ENCODE measurements at regions not wholly inside any gene's neighbourhood (a gene's known extent, or its start where the extent isn't known, plus 50 kb on each side); places are given as distances from the start of the nearest gene placed in this dataset.

DNA sequence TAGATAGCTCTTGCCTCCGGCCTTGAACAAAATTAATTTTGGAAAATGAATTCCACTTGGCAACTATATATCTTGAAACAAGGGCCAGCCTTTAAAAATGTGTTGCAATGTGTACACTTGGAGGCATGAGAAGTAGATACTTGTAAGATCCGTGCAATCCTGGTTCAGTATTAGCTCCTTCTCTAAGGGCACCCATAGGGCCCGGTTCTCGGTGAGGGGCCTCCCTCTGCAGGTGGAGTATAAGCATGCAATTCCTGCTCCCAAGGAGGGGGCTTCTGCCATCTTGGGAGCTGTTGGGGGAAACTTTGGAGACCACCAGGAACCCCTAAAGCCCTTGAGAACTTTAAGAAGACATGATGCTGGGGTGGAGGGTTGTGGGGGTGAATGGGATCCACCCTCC is 388.7 kb upstream of the RGMA start:
- TF ChIP-seq, protein P1, sequence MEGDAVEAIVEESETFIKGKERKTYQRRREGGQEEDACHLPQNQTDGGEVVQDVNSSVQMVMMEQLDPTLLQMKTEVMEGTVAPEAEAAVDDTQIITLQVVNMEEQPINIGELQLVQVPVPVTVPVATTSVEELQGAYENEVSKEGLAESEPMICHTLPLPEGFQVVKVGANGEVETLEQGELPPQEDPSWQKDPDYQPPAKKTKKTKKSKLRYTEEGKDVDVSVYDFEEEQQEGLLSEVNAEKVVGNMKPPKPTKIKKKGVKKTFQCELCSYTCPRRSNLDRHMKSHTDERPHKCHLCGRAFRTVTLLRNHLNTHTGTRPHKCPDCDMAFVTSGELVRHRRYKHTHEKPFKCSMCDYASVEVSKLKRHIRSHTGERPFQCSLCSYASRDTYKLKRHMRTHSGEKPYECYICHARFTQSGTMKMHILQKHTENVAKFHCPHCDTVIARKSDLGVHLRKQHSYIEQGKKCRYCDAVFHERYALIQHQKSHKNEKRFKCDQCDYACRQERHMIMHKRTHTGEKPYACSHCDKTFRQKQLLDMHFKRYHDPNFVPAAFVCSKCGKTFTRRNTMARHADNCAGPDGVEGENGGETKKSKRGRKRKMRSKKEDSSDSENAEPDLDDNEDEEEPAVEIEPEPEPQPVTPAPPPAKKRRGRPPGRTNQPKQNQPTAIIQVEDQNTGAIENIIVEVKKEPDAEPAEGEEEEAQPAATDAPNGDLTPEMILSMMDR (IDR thresholded peaks at IDR 0.05; ENCODE audit: low read depth, low read length), result no peak
- no peak overlapping the region for H3K4me3 ChIP-seq (replicated peaks in 1 of 2; ENCODE audit: low read depth in 2 of 2, low read length in 2 of 2)
- DNase-seq (ENCODE audit: low read depth in 2 of 2), result no peak

DNA sequence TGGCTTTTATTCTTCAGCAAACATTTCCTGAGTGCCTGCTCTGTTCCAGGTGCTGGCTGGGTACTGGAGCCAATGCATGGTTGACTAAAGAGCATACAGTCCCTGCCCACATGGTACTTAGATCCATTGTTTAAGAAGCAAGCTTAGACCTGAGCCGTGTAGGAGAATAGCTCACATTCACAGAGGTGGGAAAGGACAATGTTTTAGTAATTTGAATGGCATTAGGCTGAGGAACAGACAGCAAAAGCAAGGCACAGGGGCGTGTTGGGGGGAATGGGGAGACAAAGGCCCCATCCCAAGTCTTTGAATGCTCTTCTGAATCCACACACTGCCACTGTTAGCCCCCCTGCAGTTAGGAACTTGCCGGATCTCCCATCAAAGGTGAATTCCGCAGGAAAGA is 388.2 kb upstream of the RGMA start:
- TF ChIP-seq, protein P1 (IDR thresholded peaks at IDR 0.05; ENCODE audit: low read depth, low read length), result no peak
- no peak overlapping the region for H3K4me3 ChIP-seq (replicated peaks in 1 of 2; ENCODE audit: low read depth in 2 of 2, low read length in 2 of 2)

DNA sequence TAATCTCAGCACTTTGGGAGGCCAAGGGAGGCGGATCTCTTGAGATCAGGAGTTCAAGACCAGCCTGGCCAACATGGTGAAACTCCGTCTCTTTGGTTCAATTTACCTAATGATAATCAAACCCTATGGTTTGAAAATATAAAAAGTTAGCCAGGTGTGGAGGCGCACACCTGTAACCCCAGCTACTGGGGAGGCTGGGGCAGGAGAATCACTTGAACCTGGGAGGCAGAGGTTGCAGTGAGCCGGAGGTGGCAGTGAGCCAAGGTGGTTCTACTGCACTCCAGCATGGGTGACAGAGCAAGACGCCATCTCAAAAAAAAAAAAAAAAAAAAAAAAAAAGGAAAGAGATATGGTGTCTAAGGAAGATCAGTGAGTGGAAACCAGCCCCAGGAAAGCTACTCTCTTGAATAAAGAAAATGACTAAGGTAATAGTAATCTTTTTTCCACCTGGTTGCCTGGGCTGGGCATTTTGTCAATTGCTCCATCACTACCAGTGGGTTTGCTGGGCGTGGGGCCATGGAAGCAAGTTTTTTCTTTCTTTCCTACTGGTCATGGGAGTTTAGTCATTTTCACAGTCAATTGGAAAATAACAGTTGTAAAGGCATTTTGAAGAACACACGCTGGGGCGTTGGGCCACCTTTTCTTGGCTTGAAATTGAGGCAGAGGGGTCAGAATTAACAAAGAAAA is 387.6 kb upstream of the RGMA start:
- no peak overlapping the region for H3K4me3 ChIP-seq (replicated peaks in 1 of 2; ENCODE audit: low read depth in 2 of 2, low read length in 2 of 2)
- TF ChIP-seq, protein P1 (IDR thresholded peaks at IDR 0.05; ENCODE audit: low read depth, low read length), result no peak

More for the DNA sequence above, 388.2 kb upstream of the RGMA start:
- no peak for DNase-seq (ENCODE audit: low read depth in 2 of 2)

DNA sequence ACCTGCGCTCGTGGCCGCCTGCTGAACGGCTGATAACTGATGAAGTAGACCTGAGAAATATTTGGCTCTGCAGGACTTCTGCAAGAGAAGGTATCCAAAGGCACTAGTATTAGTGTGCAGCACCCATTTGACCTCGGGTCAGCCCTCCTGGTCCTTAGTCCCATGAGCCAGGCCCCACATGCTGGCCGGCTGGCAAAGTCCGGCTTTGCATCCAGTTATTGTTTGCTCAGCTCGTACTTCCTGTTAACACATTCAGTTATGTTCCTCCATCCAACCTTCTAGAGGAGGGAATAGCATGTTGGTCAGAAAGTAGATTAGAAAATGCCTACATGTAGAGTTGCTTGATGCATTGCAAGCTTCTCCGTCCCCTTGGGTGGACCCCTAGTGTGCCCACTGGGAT is 385.7 kb upstream of the RGMA start:
- DNase-seq (ENCODE audit: low read depth in 2 of 2), result no peak
- no peak overlapping the region for H3K4me3 ChIP-seq (replicated peaks in 1 of 2; ENCODE audit: low read depth in 2 of 2, low read length in 2 of 2)
- TF ChIP-seq, protein P1 (IDR thresholded peaks at IDR 0.05; ENCODE audit: low read depth, low read length), result no peak

More for the DNA sequence above, 387.6 kb upstream of the RGMA start:
- DNase-seq (ENCODE audit: low read depth in 2 of 2), result no peak

DNA sequence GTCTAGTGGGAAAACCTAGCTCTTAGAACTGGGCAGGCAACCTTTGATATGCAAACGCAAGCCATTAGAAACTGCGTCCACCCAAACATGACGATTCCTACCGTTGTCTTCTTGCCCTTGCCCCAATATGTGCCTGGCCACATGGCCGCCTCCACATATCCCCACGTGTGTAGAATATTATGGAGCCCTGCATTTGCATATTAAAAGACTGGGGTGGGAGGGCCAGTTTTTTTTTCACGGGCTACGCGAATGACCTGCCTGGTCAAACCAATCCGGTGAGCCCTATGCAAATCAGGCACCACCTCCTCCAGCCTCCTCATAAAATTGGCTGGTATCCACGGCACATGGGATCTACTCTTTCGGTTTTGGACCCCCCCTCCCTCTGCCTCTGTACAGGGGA is 381.0 kb upstream of the RGMA start:
- DNase-seq (ENCODE audit: low read depth in 2 of 2), result no peak
- TF ChIP-seq, protein P1 (IDR thresholded peaks at IDR 0.05; ENCODE audit: low read depth, low read length), result no peak
- H3K4me3 ChIP-seq (replicated peaks in 1 of 2; ENCODE audit: low read depth in 2 of 2, low read length in 2 of 2), result no peak overlapping the region

DNA sequence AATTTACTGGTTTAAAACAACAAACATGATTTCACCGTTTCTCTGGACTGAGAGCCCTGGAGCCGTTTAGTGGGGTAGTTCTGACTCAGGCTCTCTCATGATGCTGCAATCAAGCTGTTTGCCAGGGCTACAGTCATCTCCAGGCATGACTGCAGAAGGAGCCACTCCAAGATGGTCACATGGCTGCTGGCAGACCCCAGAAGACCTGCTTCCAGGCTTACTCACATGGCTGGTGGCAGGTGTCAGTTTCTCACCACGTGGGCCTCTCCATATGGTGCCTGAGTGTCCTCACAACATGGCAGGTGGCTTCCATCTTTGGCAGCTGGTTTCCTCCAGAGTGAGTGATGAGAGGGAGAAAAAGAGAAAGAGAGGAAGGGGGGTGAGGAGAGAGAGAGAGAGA is 378.3 kb upstream of the RGMA start:
- peak in 1 of 2 donors; percentile 1 for DNase-seq (ENCODE audit: low read depth in 2 of 2)
- no peak overlapping the region for H3K4me3 ChIP-seq (replicated peaks in 1 of 2; ENCODE audit: low read depth in 2 of 2, low read length in 2 of 2)
- TF ChIP-seq, protein P1 (IDR thresholded peaks at IDR 0.05; ENCODE audit: low read depth, low read length), result no peak

DNA sequence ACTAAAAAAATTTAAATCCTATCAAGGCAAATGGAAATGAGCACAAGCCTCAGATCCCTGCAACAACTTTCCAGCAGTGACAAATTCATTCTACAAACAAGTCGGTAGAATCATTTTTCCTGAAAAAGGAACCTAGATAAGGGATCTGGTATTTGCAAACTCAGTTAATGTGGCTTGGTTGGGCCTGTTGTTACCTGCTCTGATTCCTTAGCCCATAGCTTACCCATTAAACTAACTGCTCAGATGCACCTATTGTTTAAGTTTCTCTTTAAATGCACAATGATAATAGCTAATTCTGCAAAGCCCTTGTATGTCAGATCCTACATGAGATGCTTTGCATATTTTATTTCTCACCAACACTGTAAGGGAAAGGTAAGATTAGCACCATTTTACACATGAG is 377.4 kb upstream of the RGMA start:
- H3K4me3 ChIP-seq (replicated peaks in 1 of 2; ENCODE audit: low read depth in 2 of 2, low read length in 2 of 2), result no peak overlapping the region
- DNase-seq (ENCODE audit: low read depth in 2 of 2), result no peak
- TF ChIP-seq, protein P1 (IDR thresholded peaks at IDR 0.05; ENCODE audit: low read depth, low read length), result no peak

Data from cardiac fibroblast (primary cell).